Amniotic epithelial cell (primary cell): ENCODE measurements at regions not wholly inside any gene's neighbourhood (a gene's known extent, or its start where the extent isn't known, plus 50 kb on each side); places are given as distances from the start of the nearest gene placed in this dataset.
"Not testable (repeated sequence)": the region's sequence is repeated elsewhere in the genome, so short reads cannot be mapped to it uniquely, and the experiment has no call there.

Experiments
- DNase-seq: peaks from one replicate; pipeline ENCODE4 v3.0.0-alpha.2; 2010; ENCODE audit warnings: low read depth

DNA sequence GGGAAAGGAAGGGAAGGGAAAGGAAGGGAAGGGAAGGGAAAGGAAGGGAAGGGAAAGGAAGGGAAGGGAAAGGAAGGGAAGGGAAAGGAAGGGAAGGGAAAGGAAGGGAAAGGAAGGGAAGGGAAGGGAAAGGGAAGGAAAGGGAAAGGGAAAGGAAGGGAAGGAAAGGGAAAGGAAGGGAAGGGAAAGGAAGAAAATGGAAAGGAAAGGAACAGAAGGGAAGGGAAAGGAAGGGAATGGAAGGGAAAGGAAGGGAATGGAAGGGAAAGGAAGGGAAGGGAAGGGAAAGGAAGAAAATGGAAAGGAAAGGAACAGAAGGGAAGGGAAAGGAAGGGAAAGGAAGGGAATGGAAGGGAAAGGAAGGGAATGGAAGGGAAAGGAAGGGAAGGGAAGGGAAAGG is 526.0 kb downstream of the RMST start:
- not testable (repeated sequence) for DNase-seq

DNA sequence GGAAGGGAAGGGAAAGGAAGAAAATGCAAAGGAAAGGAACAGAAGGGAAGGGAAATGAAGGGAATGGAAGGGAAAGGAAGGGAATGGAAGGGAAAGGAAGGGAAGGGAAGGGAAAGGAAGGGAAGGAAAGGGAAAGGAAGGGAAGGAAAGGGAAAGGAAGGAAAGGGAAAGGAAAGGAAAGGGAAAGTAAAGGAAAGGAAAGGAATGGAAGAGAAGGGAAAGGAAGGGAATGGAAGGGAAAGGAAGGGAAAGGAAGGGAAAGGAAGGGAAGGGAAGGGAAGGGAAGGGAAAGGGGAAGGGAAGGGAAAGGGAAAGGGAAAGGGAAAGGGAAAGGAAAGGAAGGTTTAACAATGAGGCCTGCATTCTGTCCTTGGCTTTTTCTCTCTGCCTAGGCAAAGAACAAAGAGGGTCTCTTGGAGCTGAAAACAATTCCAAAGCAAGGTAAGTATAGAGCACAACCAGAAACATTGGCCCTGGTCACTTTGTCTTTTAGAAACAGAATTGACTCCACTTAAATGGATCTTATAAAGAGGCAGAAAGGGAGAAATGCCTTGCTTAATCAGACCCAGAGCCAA is 525.9 kb upstream of the TMPO start:
- DNase-seq: no peak

DNA sequence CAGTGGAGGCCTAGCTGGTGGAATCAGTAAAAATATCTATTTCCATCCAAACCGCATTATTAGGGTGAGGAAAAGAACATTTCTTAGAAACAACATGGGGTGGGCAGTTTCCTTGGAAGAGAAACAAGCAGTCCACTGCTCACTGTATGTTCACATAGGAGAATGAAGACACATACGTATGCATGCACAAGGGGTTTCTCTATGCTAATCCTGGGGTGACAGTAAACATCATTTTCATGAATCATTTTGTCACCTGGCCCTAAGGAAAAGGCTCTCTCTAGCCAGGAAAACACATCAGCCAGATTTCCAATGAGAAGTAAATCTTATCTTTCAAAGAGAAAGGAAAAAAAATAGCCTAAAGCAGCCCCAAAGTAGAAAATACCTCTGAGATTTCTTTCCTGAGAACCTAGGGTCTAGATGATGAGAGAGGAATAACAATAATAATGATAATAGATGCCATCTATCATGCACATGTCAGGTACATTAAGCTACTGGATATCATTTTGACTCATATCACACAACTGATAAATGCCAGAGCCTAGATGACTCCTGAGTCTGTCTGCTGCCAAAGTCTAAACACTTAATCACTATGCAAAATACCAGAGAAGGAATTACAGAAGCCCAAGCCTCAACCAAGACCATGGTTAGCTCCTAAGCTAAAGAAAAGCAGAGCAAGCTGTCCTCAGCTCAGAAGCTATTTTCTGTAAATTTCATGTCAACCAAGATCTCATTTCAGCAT is 520.5 kb upstream of the TMPO start:
- peak; percentile 2 for DNase-seq

DNA sequence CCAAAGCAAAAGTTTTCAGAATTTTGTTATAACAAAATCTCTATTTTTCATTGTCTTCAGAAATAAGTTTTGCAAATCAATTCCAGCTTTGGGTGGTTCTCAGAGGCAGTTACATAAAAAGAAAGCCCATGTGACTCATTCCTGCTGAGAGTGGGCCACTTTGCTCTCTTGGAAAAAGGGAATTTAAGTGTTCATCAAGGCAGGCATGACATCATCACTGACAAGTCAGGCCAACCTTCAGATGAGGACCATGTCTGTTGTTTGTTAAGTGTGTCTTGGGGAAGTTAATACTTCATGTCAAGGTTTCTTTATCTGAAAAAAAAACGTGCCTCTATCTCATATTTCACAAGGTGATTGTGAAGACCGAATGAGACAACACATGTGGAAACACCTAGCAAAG is 519.8 kb upstream of the TMPO start:
- DNase-seq: no peak

DNA sequence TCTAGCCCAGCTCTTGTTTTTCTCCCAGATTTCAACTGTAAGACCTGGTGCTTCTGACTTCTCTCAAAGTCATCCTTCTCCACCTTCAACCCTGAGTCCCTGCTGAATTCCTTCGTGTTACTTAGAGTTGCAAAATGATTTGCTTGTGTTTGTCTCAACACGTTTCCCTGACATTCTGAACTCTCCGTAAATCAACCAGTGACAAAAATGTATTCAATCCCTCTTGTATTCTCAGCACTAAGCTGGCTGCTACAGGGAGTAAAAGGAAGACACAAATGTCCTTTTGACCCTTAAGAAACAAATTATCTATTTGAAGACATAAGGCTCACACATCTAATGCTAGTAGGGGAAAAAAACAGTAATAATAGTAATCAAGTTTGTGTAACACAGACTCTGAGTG is 514.0 kb upstream of the TMPO start:
- DNase-seq: no peak

DNA sequence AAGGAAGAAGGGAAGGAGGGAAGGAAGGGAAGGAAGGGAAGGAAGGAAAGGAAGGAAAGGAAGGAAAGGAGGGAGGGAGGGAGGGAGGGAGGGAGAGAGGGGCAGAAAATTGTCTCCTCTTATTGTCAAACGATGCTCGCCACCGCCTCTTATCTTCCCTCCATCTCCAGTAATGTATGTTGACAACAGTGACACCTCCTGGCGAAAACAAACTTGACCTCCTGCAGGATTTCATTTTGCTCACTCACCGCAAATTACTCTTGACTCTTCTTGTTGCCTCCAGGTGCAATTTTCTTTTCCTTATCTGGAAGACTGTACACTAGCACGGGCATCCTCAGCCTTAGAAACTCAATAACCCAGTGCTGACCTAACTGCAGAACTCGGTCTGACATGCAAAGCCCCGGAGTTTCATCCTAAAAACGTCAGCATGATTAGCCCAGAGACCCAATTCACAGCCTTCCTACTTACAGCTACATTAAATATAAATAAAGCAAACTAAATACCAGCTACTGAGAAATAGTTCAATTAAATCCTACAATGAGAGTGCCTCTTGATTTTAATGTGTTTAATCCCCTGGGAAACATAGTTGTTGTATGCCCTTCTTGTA is 512.4 kb upstream of the TMPO start:
- peak; percentile 15 for DNase-seq

DNA sequence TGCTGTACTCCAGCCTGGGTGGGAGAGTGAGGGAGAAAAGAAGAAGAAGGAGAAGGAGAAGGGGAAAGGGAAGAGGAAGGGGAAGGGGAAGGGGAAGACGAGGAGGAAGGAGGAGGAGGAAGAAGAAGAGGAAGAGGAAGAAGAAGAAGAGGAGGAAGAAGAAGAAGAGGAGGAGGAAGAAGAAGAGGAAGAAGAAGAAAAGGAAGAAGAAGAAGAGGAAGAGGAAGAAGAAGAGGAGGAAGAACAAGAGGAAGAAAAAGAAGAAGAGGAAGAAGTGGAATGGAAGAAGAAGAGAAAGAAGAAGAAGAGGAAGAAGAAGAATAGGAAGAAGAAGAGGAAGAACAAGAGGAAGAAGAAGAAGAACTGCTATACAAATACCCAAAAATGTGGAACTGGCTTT is 507.4 kb upstream of the TMPO start:
- no peak for DNase-seq

DNA sequence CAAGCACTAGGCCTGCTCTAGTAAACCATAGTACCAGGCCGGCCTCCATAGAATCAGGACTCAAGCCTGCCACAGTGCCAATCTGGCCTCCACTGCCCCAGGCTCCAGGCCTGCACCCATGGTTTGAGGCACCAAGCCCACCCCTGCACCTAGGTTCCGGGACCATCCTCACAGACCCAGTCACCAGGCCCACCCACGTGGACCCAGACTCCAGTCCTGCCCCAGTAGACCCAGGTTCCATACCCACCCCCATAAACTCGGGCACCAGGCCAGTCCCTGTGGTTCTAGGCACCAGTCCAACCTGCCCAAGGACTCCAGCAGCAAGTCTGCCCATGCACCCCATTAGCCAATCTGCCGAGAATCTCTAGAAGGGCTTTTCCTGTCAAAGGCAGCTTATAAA is 501.8 kb upstream of the TMPO start:
- DNase-seq: no peak

DNA sequence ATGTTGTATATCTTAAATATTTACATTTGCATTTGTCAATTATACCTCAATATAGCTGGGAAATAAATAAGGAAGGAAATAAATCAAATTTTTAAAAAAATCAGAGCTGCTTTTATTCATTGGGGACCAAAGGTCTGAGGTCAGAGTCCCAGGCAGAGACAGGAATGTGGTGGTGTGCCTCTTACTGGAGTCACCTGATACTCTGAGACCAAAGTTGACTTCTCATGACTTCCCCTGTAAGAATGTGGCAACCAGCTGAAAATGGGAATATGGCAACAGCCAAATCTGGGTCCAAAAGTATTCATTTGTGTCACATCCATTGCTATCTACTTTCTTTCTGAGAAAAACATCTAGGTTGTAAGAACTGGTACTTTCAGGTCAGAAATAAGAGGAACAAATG is 496.6 kb upstream of the TMPO start:
- no peak for DNase-seq

DNA sequence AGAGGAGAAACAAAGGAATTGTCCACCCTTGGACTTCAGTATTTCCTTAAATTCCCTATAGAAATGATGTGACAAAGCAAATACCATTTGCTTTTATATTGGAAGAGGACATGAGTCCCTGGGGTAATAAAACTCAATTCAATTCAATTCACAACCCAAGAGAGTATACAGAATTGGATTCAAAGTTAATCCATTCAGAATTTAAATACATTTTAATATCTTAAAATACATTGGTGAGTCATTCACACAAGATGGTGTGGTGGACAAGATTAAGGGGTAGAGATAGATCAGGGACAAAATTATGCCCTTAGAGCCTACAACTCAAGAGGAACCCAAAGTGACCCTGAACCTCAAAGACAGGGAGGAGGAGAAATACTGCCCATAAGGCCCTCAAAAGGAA is 495.0 kb upstream of the TMPO start:
- DNase-seq: no peak

DNA sequence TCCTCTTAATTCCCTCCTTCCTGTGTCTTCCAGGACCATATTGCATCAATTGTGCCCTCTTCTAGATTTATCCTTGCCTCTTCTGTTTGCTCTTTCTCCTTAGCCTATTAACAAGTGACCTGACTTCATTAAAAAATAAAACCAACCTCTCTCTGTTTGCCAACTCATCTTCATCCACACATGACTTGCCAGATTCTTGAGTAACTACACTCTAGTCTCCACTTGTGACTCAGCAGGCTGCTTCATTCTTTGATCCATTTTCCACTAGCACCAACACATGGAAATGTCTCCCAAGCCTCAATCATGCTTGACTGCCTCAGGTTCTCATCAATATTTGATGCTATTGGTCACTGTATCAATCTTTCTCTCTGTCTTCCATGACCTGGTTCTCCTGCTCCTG is 492.4 kb upstream of the TMPO start:
- DNase-seq: no peak

DNA sequence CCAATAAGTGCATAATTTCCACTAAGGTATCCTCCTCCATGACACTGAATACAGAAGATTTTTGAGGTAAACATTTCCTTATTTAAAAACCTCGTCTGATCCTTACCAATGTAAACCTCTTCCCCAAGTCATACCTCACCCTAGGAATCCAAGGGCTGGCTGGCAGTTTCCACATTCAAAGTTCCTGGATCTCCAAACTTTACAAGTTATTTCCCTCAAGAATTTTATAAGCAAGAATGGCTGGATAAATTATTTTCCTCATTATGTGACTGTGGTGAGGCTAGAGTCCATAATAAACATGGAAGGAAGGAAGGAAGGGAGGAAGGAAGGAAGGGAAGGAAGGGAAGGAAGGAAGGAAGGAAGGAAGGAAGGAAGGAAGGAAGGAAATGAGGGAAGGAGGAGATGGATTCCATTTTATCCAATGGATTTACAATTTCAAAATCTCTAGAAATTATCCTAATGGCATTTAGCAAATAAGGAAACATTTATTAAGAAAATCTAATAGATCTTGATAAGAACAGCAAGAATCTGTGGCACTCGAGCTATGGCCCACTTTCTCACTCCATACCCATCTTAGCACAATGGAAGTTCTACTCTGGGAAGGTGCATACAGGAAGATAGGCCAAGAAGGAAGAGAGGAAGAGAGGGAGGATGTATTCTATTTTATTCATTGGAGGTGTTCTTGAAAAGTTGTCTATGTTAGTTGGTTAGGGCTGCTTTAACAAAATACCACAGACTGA is 477.8 kb upstream of the TMPO start:
- no peak for DNase-seq

DNA sequence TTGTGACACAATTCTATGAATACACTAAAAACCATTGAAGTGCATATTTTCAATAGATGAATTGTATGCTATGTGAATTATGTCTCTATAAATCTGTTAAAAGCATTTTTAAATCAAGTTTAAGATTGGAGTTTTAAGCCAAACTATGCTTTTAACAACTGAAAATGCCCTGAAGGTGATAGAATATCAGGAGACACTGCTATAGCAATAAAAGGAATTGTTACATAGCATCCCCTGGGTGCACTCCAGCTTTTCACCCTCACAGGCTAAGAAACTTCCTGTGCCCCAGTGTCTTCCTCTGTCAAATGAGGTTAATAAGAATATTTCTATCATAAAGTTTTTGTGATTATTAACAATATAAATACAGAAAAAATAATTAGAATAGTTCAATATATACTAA is 472.7 kb upstream of the TMPO start:
- DNase-seq: no peak

DNA sequence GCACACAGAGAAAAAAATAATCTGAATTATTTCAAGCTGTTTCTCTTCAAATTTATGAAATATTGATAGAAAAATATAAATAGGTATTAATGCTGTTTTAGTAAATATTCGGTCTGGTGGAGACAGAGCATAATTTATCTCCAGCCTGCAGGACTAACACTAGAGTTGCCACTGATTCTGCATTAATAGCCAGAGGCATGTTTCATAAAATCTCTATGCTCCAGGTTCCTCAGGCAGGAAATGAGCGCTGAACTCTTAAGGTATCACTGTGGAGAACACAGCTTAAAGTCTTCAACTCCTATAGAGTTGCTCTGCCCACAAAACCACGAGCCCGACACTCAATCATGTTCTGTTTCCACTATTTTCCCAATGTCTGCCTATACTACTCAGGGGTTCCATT is 470.0 kb upstream of the TMPO start:
- no peak for DNase-seq

DNA sequence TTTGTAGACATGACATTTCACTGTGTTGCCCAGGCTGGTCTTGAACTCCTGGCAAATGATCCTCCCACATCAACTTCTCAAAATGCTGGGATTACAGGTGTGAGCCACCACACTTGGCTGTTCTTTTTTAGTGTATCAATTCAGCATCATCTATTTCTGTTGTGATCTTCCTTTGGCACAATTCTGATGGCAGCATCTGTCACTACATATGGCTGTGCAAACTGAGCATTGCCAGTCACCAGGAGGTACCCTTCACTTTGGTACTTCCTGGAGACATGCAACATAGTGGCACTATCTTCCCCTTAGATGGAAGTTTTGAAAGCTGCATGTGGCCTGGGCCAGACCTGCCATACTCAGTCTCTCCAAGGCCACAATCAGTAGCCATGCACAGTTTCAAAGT is 467.1 kb upstream of the TMPO start:
- no peak for DNase-seq

DNA sequence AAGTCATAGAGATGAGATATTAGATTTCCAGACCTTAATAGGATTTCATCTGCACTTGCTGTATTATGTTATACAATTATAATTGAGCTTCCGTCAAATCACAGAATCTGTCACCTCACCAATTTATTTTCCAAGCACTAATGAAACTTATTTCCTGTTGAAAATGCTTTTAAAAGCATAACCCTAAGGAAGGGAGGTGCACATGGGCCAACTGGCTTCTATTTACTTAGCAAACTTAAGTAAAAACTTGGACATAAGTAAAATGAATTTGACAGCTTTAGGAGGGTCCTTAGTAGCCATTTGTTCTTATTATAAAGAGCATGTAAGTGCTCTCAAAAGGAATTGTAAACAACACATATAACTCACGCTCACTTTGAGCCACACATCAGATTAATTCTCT is 462.2 kb upstream of the TMPO start:
- no peak for DNase-seq

DNA sequence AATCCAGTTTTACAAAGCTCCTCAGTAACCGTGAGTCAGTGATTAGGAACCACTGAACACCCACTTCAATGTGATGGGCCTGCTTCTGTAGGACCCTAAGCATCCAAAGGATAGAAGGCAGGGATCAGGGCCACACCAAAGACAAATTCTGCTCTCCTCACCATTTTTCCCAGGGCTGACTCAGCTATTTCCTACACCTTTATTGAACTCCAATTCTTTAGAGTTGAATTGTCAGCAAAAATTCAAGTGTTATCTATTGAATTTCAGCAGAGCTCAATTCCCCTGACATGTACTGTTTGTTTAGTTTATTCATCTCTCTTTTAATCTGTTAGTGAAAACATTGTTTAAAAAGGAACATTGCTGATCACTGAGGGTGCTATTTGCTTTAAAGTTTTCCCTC is 457.7 kb upstream of the TMPO start:
- DNase-seq: no peak

DNA sequence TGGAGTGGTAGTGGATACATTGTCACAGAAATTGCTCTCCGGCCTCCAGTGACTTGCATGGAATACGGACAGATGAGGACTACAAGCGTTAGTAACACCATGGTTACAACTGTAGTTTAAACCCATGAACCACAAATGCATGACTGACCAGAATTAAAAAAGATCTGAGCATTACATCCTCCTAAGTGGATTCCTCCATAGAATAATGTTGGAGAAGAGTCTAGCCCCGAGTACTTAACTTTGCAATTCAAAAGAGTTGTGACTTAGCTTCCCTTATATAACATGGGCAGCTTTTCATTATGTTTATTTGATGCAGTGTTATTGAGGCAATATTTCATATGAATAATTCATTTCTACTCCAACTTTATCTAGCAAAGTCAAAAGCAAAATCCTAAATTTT is 457.2 kb upstream of the TMPO start:
- no peak for DNase-seq

DNA sequence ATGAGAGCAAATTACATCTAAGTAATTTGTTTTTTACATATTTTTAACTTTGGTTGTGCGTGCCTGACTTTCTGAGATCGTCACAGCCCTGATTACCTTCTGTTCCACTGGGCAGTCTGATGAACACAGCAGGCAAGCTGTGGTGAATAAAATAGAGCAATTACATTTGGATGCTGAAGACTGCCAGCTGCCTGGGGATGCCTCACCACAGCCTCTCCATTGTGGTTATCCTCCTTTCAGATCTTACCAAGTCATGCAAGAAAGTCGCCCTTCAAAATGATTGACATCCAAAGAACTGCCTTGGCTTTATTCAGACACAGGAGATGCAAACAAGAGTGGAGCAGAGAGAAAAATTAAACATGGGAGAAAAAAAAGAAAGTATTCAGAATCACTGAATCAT is 456.6 kb upstream of the TMPO start:
- DNase-seq: no peak

DNA sequence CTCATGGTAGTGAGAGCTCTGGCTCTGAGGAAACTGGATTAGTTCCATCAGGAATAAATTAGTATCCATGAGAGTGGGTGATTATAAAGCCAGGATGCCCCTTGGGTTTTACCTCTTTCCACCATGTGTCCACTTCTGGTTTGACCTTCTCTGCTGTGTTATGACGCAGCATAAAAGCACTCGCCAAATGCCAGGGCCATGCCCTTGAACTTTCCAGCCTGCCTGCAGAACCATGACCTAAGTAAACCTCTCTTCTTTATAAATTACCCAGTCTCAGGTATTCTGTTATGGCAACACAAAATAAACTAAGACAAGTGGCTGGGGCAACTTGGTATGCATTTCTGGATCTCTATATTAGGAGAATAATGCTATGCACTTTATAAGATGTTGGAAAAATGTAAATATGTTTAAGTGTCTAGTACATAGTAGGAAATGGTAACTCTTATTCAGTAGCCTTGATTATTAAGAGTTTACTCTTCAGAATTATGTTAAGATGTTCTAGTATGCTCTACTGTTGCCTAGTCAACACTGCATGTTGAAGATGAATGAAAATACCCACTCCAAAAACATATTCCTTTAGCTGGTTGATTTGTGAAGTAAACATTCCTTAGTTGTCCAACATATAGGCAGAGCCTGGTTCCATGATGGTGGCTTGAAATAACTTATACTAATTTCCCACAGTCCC is 455.6 kb upstream of the TMPO start:
- DNase-seq: no peak

DNA sequence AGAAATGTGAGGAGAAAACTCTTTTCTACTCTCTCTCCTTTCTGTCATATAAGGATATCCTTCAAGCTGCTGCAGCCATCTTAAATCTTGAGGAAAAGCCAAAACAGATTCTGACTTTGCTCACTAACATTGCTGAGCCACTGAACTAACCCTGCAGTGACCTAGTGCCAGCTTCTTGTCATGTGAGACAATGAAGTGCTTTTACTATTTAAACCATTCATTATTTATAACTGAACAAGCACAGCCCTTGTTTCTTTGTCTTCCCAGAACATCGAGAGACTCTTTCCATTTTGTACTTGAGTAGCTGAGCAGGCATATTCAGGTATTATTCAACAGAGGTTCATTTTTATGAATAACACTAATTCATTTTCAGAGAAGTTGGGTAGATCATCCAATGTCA is 455.0 kb upstream of the TMPO start:
- DNase-seq: no peak

DNA sequence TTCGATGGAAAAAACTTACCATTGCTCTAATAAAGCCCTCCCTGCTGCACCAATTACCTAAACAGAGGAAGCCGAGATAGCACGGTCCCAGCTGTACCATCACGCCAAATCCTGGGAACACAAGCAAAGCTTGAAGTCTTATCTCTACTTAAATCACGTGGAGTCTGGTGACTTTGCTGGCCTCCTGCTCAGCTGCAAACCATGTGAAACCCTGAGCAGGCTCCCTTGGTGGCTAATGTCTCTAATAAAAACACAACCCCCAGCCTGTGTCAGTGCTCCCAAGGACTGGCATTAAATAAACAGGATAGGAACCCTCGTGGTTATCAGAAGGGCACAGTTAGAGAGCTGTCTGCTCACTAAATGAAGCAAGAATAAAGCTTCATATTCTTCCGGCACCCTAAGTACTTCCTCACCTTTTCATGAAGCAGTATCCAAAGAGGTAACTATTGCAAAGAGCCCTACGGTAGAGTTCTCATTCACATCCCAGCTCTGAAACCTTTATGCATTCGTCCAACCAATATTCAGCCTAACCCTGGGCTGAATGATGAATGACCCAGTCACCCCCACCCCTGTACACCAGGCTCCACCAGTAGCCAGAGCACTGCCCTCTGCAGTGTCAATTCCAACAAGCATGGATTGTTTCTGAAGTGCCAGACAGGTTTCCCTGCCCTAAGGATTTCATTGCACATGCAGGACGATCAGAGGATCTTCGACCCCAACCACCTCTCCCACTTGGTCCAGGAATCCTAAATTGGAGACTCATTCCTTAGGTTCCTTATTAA is 452.7 kb upstream of the TMPO start:
- no peak for DNase-seq
